ENCODE measurements at regions not wholly inside any gene's neighbourhood (a gene's known extent, or its start where the extent isn't known, plus 50 kb on each side); places are given as distances from the start of the nearest gene placed in this dataset.
"Not testable (repeated sequence)": the region's sequence is repeated elsewhere in the genome, so short reads cannot be mapped to it uniquely, and the experiment has no call there.

GRCh38 chr15:37395100-37395468, 294.7 kb upstream of the MEIS2 start:
- no peak for TF ChIP-seq CTCF (conservative IDR thresholded peaks at IDR 0.05)

GRCh38 chr15:37397266-37398022, 297.1 kb upstream of the MEIS2 start:
- TF ChIP-seq CTCF (conservative IDR thresholded peaks at IDR 0.05): no peak

More at GRCh38 chr15:37395100-37395468, 294.7 kb upstream of the MEIS2 start:
- H3K27ac ChIP-seq: no peak overlapping the region

GRCh38 chr15:37416103-37416502, 315.8 kb upstream of the MEIS2 start:
- TF ChIP-seq CTCF (conservative IDR thresholded peaks at IDR 0.05): no peak
- H3K27ac ChIP-seq: no peak overlapping the region

More at GRCh38 chr15:37397266-37398022, 297.1 kb upstream of the MEIS2 start:
- H3K27ac ChIP-seq: no peak overlapping the region

- TF ChIP-seq CTCF (conservative IDR thresholded peaks at IDR 0.05): no peak
- H3K27ac ChIP-seq: no peak overlapping the region
These were observed 325.2 kb upstream of the MEIS2 start for GRCh38 chr15:37425541-37425940.

GRCh38 chr15:37427393-37427792, 327.0 kb upstream of the MEIS2 start:
- H3K27ac ChIP-seq: not testable (repeated sequence)

- no peak overlapping the region for H3K27ac ChIP-seq
- no peak for TF ChIP-seq CTCF (conservative IDR thresholded peaks at IDR 0.05)
These were observed 346.6 kb upstream of the MEIS2 start for GRCh38 chr15:37446921-37447320.

- H3K27ac ChIP-seq: no peak overlapping the region
- no peak for TF ChIP-seq CTCF (conservative IDR thresholded peaks at IDR 0.05)
These were observed 352.1 kb upstream of the MEIS2 start for GRCh38 chr15:37452498-37452897.

GRCh38 chr15:37480482-37480881, 380.1 kb upstream of the MEIS2 start:
- no peak for TF ChIP-seq CTCF (conservative IDR thresholded peaks at IDR 0.05)

More at GRCh38 chr15:37480482-37480881, 380.1 kb upstream of the MEIS2 start:
- H3K27ac ChIP-seq: no peak overlapping the region

Data from VCaP (cell line).